Mesothelial cell of epicardium (in vitro differentiated cells): ENCODE measurements at regions not wholly inside any gene's neighbourhood (a gene's known extent, or its start where the extent isn't known, plus 50 kb on each side); places are given as distances from the start of the nearest gene placed in this dataset.
A peak's percentile ranks its signal among the peaks of the same experiment; 100 is the strongest.

Source experiments
- DNase-seq, 2 experiments: peaks; one replicate each; pipeline ENCODE4 v3.0.0; 2021; ENCODE audit warnings: low spot score in 2 of 2; ENCODE audit not compliant: unreplicated experiment in 2 of 2
- H3K27ac Mint-ChIP-seq: 2 replicates; pipeline ENCODE4 v1.8.0; 2021; ENCODE audit warnings: mixed read lengths
- H3K27me3 Mint-ChIP-seq: 2 replicates; pipeline ENCODE4 v1.8.0; 2021; ENCODE audit warnings: low read depth, mixed read lengths
- H3K36me3 Mint-ChIP-seq: 2 replicates; pipeline ENCODE4 v1.8.0; 2021; ENCODE audit warnings: mixed read lengths
- H3K4me1 Mint-ChIP-seq: 2 replicates; pipeline ENCODE4 v1.8.0; 2021; ENCODE audit warnings: mixed read lengths
- H3K4me3 Mint-ChIP-seq: 2 replicates; pipeline ENCODE4 v1.8.0; 2021; ENCODE audit warnings: mild to moderate bottlenecking, moderate library complexity, mixed read lengths
- H3K9me3 Mint-ChIP-seq: 2 replicates; pipeline ENCODE4 v1.8.0; 2021; ENCODE audit warnings: mixed read lengths
- CTCF ChIP-seq: fragments of 200-600 bp; sonication (generic); IDR thresholded peaks from one replicate; pipeline ENCODE4 v1.5.0; 2021; ENCODE audit warnings: antibody characterized with exemption; ENCODE audit not compliant: unreplicated experiment

- peaks cover 2% of the 10 kb centered on the region for H3K27me3 Mint-ChIP-seq
- DNase-seq: no peak
- peaks cover 7% of the 10 kb centered on the region for H3K9me3 Mint-ChIP-seq
- no peak for TF ChIP-seq CTCF
- no peak overlapping the region for H3K4me3 Mint-ChIP-seq
- no peaks in the 10 kb centered on the region for H3K36me3 Mint-ChIP-seq
- H3K27ac Mint-ChIP-seq: no peak overlapping the region
- no peaks in the 10 kb centered on the region for H3K4me1 Mint-ChIP-seq
These were observed 127.4 kb downstream of the CDC42EP3 start for GRCh38 chr2:37543999-37544557.

- DNase-seq: no peak
- Mint-ChIP-seq H3K36me3 (no peaks in the 10 kb centered on the region), H3K4me3 (no peak overlapping the region), H3K9me3 (peaks cover 4% of the 10 kb centered on the region), H3K27me3 (peaks cover 2% of the 10 kb centered on the region), H3K27ac (no peak overlapping the region), H3K4me1 (no peaks in the 10 kb centered on the region)
- no peak for TF ChIP-seq CTCF
These were observed 126.8 kb downstream of the CDC42EP3 start for GRCh38 chr2:37544591-37545031.

- TF ChIP-seq CTCF: no peak
- H3K27me3 Mint-ChIP-seq: no peaks in the 10 kb centered on the region
- H3K27ac Mint-ChIP-seq: no peak overlapping the region
- H3K36me3 Mint-ChIP-seq: no peaks in the 10 kb centered on the region
- H3K4me1 Mint-ChIP-seq: peaks cover 17% of the 10 kb centered on the region
- no peak for DNase-seq
- no peak overlapping the region for H3K4me3 Mint-ChIP-seq
- peaks cover 4% of the 10 kb centered on the region for H3K9me3 Mint-ChIP-seq
These were observed 121.8 kb downstream of the CDC42EP3 start for GRCh38 chr2:37549598-37549997.

- Mint-ChIP-seq H3K27me3 (no peaks in the 10 kb centered on the region), H3K4me1 (peaks cover 17% of the 10 kb centered on the region), H3K36me3 (no peaks in the 10 kb centered on the region), H3K27ac (no peak overlapping the region), H3K9me3 (peaks cover 4% of the 10 kb centered on the region), H3K4me3 (no peak overlapping the region)
- no peak for DNase-seq
- TF ChIP-seq CTCF: no peak
These were observed 121.3 kb downstream of the CDC42EP3 start for GRCh38 chr2:37550190-37550589.

GRCh38 chr2:37551783-37552182, 119.7 kb downstream of the CDC42EP3 start:
- Mint-ChIP-seq H3K4me3 (no peak overlapping the region), H3K9me3 (peaks cover 4% of the 10 kb centered on the region), H3K27me3 (no peaks in the 10 kb centered on the region), H3K4me1 (peaks cover 17% of the 10 kb centered on the region), H3K27ac (peak overlapping the region; percentile 62), H3K36me3 (no peaks in the 10 kb centered on the region)
- no peak for TF ChIP-seq CTCF
- DNase-seq: no peak

GRCh38 chr2:37552339-37552738, 119.1 kb downstream of the CDC42EP3 start:
- DNase-seq: no peak
- Mint-ChIP-seq H3K27ac (peak overlapping the region; percentile 62), H3K4me3 (no peak overlapping the region), H3K9me3 (peaks cover 4% of the 10 kb centered on the region), H3K36me3 (no peaks in the 10 kb centered on the region), H3K4me1 (peaks cover 22% of the 10 kb centered on the region), H3K27me3 (no peaks in the 10 kb centered on the region)
- TF ChIP-seq CTCF: no peak
